NCI-H2196 treated with DMSO at 0.1 percent for 48 hours (cell line): ENCODE measurements at regions not wholly inside any gene's neighbourhood (a gene's known extent, or its start where the extent isn't known, plus 50 kb on each side); places are given as distances from the start of the nearest gene placed in this dataset.
"Not testable (repeated sequence)": the region's sequence is repeated elsewhere in the genome, so short reads cannot be mapped to it uniquely, and the experiment has no call there.

Experiments
- DNase-seq: peaks from one replicate; lab custom pipeline; 2025; ENCODE audit not compliant: unreplicated experiment; lab: John Stamatoyannopoulos, UW

GRCh38 chr5:102049517-102049916, 246.6 kb downstream of the SLCO4C1 start:
- DNase-seq = peak; percentile 58

- DNase-seq = no peak
These were observed 247.1 kb downstream of the SLCO4C1 start for GRCh38 chr5:102048940-102049339.

DNA sequence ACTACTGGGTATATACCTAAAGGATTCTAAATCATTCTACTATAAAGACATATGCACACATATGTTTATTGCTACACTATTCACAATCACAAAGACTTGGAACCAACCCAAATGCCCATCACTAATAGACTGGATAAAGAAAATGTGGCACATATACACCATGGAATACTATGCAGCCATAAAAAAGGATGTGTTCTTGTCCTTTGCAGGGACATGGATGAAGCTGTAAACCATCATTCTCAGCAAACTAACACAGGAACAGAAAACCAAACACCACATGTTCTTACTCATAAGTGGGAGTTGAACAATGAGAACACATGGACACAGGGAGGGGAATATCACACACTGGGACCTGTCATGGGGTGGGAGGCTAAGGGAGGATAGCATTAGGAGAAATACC, 249.0 kb downstream of the SLCO4C1 start:
- not testable (repeated sequence) for DNase-seq

DNA sequence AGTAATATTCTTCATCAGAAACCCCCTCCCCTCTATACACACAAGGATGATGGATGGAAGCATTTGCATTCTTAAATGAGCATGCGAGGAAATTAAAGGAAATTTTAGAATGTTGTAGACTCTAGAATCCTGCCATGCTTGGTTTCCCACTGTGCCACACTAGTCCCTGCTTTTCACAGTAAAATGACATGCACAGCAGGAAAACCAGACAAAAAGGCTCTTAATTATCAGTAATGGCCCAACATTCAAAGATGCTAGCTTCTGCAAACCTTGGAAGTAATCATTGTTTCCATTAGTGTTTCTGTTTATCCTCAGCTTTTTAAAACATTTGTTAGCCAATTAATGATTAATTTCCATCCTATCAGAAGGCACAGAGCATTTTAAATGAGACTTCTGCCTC, 255.8 kb downstream of the SLCO4C1 start:
- no peak for DNase-seq

DNA sequence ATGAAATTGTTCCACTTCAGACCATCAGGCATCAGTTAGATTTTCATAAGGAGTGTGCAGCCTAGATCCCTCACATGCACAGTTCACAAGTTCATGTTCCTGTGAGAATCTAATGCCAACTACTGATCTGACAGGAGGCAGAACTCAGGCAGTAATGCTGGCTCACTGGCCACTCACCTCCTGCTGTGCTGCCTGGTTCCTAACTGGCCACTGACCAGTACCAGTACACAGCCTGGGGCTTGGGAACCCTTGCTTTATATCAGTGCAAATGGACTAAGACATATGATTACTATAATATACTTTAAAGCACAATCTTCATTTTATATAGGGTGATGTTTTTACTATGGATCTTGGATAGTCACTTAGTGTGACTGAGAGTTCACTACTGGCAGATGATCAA, 259.2 kb downstream of the SLCO4C1 start:
- DNase-seq = no peak

GRCh38 chr5:102031711-102032110, 264.4 kb downstream of the SLCO4C1 start:
- DNase-seq = no peak

- DNase-seq = no peak
These were observed 277.4 kb downstream of the SLCO4C1 start for GRCh38 chr5:102018690-102019089.

GRCh38 chr5:102018279-102018678, 277.8 kb downstream of the SLCO4C1 start:
- DNase-seq = no peak

DNA sequence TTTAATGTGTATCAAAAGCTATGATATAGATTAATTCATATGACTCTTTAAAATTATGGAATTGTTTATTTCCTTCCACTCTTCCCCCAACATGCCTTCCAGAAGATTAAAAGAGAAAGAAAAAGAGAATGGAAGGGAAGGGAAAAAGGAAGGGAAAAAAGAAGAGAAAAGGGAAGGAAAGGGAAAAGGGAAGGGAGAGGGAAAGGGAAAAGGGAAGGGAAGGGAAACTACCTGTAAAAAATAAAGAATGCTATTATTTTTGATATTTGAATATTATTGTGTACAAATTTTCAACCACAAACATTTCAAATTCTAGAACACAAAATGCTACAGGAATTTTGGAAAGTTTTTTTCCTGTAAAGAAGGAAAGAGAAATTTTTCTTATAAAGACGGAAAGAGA, 281.7 kb downstream of the SLCO4C1 start:
- DNase-seq = no peak

GRCh38 chr5:102010644-102011043, 285.4 kb downstream of the SLCO4C1 start:
- DNase-seq = no peak

- DNase-seq = no peak
These were observed 298.8 kb downstream of the SLCO4C1 start for GRCh38 chr5:101997235-101997634.

DNA sequence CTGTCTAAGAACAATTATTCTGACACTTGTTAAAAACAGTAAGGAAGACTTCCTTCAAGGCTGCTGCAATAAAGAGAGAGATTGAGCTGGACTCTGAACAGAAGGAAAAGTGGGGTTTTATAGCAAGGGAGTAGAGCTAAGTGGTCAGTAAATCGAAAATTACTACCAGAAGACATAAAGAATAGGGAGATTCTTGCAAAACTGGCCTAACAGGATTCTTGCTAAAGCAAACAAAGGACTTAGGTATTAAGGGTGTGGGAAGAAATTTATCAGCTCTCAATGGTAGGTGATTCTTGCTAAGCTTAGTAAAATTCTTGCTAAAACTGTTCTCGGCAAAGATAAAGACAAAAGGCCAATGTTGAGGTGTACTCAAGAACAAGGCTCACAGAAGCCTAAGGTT, 300.5 kb downstream of the SLCO4C1 start:
- DNase-seq = no peak

GRCh38 chr5:101991486-101991885, 304.6 kb downstream of the SLCO4C1 start:
- DNase-seq = no peak

DNA sequence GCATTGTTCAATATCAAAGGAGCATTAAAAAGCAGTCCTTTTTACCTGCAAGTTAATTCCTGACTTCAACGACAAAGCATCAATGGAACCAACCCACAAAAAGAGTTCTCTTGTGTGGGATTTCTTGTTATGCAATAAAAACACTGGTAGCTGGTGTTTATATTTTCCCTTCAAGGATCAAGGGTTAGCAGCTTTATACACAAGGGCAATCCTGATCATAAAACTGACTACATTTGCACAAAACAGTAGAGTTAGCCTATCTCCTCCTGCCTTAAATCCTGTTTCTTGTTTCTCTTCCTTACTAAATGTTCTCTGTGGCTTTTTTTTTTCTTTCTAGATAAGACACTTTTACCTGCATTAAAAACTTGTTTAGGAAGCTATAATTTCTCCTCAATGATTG, 306.4 kb downstream of the SLCO4C1 start:
- no peak for DNase-seq

- peak; percentile 80 for DNase-seq
These were observed 318.2 kb downstream of the SLCO4C1 start for GRCh38 chr5:101977729-101978345.

- DNase-seq = peak; percentile 49
These were observed 319.2 kb downstream of the SLCO4C1 start for GRCh38 chr5:101976933-101977332.

DNA sequence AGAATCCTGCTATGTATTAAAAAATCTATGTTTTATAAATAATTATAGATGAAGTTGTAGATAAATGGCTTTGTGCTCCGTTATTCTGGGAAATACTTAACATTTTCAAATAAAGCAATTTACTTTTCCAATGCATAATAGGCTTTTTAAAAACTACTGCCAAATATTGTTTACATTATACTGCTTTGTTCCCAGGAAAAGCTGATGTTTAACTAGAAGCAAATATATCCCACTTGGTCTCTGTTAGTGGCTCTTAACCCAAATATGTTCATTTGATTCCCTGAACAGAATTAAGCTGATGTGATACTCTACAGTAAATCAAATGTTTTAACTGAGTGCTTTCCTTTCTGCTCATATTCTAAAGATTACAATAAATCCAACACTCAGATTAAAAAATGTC, 326.3 kb downstream of the SLCO4C1 start:
- no peak for DNase-seq

DNA sequence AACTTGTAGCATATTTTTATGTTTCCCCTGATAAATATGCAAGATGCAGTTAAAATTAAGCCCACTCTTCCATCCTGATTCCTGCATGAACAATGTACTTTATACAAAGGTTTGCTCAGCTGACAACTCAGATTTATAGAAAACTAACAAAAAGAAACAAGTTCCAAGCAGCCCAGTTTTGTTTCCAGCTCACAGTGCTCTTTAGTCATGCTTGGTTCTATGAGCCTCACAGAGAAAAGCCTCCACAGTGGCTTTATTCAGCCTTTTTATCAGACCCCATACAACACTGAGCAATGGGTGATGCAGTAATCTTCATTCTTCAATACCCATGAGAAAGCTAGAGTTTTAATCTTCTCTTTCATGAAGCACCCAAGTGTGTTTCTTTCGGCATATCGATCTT, 329.6 kb downstream of the SLCO4C1 start:
- no peak for DNase-seq

- DNase-seq = no peak
These were observed 340.2 kb downstream of the SLCO4C1 start for GRCh38 chr5:101955891-101956290.

GRCh38 chr5:101950019-101950418, 346.1 kb downstream of the SLCO4C1 start:
- DNase-seq = no peak

GRCh38 chr5:101948615-101949014, 347.5 kb downstream of the SLCO4C1 start:
- DNase-seq = no peak

GRCh38 chr5:101943784-101944183, 352.3 kb downstream of the SLCO4C1 start:
- no peak for DNase-seq

DNA sequence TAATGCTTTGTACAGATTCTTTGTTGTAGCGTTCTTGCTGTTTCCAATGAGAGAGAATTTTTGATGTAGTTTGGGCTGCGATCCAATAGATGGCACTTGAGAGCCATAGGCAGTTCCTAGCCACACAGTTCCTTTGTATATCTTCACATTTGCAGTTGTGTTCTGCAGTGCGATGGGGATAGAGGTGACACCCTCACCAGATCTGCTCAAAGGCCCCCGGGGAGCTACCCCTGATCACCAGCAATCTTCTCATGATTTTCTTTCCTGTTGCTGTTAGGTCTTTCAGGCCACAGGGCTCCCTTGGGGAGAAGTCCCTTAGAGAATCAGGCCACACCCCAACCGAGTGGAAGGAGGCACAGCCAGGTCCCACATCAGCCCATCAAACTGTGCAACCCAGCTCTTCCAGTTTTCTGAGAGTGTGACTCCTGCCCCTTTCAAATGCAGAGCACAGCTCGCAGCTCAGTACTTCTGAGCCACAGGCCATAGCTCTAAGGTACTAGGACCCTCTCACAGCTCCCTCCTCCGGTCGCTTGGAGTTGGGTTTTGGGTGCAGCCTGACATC, 353.7 kb downstream of the SLCO4C1 start:
- peak; percentile 7 for DNase-seq
